HT-29 (cell line): ENCODE measurements at regions not wholly inside any gene's neighbourhood (a gene's known extent, or its start where the extent isn't known, plus 50 kb on each side); places are given as distances from the start of the nearest gene placed in this dataset.
"Not testable (repeated sequence)": the region's sequence is repeated elsewhere in the genome, so short reads cannot be mapped to it uniquely, and the experiment has no call there.

ENCODE experiments used
- DNase-seq: peaks from one replicate; pipeline ENCODE4 v3.0.0-alpha.2; 2015; ENCODE audit warnings: low spot score

DNA sequence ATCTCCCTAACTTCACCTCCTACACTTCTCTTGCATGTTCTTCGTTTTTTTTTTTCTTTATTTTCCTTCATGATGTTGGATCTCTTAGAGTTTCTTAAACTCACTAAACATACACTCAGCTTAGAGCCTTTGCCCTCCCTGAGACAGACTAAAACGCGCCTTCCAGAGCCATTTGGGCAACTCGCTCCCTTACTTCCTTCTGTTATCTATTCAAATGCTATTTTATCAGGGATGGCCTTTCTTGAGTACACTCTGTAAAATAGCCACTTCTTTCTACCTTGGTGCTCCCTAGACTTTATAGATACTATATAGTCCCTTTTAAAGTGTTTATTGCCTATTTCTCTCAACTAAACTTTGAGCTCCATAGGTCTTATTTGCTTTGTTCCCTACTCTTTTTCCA, 598.2 kb upstream of the NECTIN3 start:
- DNase-seq: no peak

DNA sequence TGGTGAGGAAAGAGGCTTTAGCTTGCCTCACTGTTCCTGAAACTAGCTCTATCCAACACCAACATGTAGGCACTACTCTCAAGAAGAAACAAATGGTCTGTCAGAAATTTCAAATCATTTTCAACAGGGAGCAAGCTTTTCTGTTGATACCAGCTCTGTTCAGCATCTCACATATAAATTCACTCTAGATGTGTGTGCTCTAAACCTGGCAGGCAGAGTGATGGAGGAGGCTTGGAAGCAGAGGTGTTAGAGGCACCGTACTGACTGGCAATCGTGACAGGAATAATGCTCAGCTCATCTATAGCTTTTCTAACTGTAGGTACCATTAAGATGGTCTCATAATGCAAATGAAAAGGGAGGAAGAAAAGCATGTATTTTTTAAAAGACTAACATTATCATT, 597.2 kb upstream of the NECTIN3 start:
- no peak for DNase-seq

DNA sequence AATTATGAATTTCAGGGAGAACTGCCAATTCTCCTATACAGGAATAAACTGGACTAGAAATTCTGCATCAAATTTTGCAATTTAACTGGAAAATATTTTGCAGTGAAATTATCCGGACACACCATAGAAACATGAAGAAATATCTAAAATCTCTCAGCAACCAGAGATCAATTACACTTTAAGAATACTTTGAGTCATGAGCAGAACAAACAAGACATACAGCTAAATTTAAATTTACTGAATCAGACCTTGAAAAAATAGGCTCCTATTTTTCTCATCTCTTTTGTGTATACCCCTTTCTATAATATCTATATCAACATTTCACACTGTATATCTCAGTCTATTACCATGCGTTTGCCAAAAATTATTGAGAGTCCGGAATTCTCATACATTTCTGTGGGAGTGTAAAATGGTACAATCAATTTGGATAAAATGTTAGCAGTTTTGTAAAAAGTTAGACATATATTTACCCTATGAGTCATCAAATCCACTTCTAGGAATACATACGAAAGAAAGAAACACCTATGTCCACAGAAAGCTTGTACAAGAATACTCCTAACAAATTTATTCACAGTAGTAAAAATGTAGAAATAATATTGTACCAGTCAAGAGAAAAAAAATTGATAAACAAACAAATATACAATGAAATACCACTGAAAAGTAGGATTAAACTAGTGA, 593.1 kb upstream of the NECTIN3 start:
- DNase-seq: no peak

DNA sequence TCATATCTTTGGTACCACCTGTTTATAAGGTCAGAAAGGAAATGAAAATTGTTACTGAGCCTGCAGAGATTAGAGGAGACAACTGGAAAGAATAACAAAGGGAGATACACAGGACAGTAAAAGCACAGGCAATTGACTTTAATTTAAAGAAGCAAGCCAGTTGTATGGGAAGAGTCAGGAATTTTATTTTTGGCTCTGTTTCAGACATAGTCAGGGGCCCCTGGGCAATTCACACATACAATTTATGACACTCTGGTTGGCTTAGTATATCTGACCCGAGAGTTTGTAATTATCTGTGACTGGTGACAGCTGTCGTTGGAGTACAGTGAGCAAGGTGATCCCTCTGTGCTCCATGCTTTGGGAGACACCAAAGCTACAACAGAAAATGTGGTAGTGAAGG, 591.9 kb upstream of the NECTIN3 start:
- DNase-seq: no peak

DNA sequence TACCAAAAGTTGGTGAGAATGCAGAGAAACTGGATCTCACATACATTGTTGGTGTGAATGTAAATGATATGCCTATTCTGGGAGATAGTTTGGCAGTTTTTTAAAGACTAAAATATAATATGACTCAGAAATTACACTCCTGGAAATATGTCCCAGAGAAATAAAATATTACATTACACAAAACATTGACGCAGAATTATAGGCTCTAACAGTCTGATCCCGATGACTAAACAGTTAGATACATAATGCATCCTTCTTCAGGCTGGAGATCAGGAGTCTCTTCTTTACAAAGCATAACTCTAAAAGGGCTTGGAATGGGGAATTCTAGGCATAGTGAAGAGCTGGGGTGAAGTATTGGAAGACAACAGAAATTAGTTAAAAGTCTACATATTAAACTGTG, 586.2 kb upstream of the NECTIN3 start:
- no peak for DNase-seq

DNA sequence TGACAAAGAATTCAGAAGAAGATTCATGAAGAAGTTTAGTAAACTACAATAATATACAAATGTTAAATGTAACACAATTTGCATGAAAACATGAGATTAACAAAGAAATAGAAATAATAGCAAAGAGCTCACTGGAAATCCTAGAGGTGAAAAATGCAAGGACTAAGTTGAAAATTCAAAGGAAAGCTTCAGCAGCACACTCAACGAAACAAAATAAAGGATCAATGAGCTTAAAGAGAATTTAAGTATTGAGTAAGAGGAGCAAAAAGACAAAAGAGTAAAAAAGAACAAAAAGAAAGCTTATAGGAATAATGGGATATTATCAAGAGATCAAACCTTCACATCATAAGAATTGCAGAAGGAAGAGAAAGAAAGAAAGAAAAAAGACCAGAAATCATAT, 583.8 kb upstream of the NECTIN3 start:
- DNase-seq: no peak

DNA sequence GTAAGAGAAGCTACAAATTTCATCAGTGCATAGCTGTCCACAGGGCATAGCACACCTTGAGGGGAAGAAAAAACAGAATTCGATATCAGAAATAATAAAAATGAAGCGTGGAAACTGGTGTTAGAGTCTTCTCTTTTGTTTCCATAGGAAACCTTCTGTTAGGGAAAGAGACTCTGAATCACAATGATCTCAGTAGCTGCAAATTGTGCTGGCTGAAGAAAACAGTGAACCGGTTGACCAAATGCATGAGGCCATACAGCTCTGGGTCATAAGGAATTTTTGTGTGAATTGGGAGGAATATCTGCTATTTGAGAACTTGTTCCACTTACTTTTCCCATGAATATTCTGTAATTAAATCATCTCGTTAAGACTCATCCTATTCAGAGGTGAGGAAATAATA, 580.2 kb upstream of the NECTIN3 start:
- DNase-seq: no peak

DNA sequence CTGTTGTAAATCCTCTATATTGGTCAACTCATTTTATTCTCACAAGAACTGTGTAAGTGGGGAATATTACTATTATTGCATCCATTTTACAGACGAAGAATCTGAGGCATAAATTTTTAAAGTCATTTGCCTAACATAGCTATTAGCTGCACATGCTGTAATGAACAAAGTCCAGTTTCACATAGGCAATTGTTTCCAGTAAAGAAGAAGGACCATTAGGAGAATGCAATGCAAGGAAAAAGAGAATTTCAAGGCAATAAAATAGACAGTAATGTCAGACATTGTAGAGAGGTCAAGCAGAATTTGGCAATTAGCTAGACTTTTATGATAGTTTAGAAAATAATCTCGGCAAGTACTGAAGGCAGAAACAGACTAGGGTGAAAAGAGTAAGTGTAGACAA, 578.7 kb upstream of the NECTIN3 start:
- no peak for DNase-seq

DNA sequence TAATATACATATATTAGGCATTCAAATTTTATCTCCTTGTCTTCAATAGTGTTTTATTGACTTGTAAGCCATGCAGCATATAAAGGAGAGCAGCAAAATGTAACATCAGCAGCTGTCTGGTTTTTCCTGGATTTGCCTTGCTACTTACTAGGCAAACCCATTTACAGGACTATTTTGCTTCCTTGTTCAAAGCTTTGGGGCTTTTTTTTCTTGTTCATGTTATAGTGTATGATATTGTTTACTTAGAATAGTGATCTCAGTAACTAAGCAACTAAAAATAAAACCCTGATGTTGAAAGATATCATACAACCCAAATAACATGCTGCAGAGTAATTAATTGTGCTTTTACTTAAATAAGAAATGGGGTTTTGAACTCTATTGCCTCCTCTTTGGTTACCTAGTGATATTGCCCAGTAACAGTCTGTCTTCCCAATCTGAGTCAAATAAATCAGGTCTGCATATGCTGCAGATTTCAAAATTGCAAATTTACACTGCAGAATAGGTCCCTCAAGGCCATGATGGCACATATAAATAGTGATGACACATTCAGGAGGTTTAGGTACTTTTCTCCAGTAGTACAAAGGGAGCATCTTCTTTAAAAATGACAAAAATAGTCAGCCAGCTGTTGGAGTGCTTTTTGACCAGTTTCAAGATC, 578.1 kb upstream of the NECTIN3 start:
- DNase-seq: no peak

DNA sequence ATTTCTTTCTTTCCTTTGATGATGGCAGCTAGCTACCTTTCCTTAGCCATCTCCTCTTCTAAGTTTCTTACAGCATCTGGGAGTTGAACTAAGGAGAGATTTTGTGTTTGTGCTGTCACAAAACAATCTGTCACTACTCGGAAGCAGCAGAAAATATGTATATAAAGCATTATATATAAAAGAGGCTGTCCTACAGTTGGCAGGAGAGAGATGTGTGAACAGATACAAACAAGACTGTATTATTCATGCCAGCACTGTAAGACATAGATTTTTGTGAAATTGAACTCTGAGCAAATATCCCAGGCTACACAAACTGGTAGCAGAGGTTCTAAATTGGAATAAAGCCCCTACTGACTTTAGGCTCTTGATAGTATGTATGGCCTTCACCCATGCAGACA, 577.5 kb upstream of the NECTIN3 start:
- DNase-seq: no peak

DNA sequence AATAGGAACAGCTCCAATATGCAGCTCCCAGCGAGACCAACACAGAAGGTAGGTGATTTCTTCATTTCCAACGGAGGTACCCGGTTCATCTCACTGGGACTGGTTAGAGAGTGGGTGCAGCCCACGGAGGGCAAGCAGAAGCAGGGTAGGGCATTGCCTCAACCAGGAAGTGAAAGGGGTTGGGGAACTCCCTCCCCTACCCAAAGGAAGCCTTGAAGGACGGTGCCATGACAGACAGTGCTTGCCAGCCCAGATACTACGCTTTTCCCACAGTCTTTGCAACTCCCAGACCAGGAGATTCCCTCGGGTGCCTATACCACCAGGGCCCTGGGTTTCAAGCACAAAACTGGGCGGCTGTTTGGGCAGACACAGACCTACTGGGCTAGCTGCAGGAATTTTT, 576.9 kb upstream of the NECTIN3 start:
- no peak for DNase-seq

DNA sequence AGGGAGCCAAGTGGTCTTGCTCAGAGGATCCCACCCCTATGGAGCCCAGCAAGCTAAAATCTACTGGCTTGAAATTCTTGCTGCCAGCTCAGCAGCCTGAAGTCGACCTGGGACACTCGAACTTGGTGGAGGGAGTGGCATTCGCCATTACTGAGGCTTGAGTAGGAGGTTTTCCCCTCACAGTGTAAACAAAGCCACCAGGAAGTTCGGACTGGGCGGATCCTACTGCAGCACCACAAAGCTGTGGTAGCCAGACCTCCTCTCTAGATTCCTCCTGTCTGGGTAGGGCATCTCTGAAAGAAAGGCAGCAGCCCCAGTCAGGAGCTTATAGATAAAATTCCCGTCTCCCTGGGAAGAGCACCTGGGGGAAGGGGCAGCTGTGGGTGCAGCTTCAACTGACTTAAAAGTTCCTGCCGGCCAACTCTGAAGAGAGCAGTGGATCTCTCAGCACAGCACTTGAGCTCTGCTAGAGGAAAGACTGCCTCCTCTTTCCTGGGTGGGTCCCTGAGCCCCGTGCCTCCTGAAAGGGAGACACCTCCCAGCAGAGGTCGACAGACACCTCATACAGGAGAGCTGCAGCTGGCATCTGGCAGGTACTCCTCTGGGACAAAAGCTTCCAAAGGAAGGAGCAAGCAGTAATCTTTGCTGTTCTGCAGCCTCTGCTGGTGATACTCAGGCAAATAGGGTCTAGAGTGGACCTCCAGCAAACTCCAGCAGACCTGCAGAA, 576.3 kb upstream of the NECTIN3 start:
- DNase-seq: peak; percentile 67

DNA sequence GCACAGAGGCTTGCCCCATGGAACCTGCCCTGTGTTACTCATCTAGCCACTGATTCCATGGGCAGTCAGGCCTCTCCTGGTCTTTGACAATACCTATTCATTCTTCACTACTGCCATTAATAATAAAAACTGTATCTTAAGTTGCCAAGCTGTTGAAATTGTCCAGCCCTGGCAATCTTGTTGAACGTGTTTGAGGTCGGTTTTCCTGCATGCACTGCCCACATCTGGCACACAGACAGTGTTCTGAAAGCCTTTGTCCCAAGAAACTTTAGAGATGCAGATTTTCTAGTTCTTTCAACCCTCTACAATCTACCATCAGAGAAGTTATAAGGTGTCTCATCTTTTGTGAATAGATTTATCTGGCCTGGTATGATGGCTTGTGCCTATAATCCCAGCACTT, 567.2 kb upstream of the NECTIN3 start:
- DNase-seq: no peak

DNA sequence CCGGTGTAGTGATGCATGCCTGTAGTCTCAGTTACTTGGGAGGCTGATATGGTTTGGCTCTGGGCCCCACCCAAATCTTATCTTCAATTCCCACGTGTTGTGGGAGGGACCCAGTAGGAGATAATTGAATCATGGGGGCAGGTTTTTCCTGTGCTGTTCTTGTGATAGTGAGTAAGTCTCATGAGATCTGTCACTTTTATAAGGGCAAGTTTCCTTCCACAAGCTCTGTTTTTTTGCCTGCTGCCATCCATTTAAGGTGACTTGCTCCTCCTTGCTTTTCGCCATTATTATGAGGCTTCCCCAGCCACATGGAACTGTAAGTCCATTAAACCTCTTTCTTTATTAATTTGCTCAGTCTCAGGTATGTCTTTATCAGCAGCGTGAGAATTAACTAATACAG, 566.7 kb upstream of the NECTIN3 start:
- no peak for DNase-seq

DNA sequence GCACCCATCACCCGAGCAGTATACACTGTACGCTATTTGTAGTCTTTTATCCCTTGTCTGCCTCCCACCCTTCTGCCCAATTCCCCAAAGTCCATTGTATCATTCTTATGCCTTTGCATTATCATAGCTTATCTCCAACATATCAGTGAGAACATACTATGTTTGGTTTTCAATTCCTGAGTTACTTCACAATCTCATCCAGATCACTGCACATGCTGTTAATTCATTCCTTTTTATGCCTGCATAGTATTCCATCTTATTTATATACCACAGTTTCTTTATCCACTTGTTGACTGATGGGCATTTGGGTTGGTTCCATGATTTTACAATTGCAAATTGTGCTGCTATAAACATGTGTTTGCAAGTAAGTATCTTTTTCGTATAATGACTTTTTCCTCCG, 564.7 kb upstream of the NECTIN3 start:
- DNase-seq: no peak

DNA sequence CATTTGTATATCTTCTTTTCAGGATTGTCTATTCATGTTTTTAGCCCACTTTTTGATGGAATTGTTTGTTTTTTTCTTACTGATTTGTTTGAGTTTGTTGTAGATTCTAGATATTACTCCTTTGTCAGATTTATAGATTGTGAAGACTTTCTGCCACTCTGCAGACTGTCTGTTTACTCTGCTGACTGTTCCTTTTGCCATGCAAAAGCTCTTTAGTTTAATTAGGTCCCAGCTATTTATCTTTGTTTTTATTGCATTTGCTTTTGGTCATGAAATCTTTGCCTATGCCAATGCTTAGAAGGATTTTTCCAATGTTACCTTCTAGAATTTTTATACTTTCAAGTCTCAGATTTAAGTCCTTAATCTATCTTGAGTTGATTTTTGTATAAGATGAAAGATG, 564.0 kb upstream of the NECTIN3 start:
- not testable (repeated sequence) for DNase-seq

DNA sequence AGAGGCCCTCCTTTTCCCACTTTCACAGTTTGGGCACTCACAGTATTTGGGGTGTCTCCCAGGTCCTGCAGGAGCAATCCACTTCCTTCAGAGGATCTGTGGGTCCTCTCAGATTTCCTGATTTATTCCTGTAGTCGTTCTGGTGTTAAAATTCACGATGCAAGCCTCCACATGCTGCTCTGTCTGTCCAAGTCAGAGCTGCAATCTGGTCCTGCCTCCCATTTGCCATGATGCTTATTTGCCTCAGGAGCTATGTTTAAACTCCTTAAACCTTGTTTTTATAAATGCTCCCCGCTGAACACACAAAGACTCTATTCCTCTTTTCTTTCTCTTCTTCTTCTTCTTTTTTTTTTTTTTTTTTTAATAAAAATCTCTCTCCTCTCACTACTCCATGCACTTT, 558.7 kb upstream of the NECTIN3 start:
- no peak for DNase-seq

DNA sequence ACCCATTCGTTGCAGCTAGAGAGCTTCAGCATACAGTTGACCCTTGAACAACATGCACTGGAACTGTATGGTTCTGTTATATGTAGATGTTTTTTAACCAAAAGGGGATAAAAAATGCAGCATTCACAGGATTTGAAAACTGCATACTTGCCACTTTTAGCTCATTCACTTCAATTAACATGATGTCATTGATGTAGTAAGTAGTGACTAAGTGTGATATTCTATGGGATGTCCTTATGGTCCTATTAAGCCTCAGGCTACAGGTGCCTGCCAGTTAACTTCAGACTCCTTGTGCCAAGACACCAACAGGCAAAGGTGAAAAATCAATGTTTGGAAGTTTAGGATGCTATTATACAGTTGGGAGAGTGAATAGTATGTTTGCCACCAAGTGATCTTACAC, 553.6 kb upstream of the NECTIN3 start:
- DNase-seq: no peak

DNA sequence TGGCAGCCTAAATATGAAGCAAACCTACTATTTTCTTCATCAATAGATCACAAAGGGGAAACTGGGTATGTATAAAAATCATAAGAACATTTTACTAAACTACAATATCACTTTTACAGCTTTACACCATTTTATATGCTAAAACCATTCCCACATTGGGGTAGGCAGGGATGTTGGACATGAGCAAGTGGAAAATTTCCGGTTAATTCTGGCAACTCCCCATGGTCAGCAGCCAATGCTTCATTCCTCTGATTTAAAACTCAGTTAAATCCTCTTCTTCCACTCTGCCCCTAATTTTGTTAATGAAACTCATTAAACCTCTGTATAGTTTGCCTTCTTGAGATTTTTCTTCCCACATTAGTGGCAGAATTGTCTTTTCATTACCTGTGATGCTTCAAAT, 552.5 kb upstream of the NECTIN3 start:
- no peak for DNase-seq

DNA sequence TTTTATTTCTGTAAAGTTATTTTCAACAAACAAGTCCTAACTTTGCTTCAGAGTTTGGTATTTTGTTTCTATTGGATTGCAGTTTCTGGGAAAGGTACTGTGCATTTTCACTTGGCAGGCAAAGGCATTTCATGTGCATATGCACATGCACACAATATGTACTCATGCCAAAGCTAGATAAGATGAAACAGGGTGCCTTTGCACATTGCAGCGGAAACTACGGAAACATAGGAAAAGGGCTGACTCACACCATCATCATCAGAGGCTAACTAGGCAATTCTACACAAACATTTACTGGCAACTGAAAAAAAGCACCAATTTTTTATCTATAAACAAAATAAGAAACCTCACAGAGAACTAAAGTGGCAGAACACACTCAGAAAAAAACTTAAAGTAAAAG, 550.6 kb upstream of the NECTIN3 start:
- DNase-seq: no peak

DNA sequence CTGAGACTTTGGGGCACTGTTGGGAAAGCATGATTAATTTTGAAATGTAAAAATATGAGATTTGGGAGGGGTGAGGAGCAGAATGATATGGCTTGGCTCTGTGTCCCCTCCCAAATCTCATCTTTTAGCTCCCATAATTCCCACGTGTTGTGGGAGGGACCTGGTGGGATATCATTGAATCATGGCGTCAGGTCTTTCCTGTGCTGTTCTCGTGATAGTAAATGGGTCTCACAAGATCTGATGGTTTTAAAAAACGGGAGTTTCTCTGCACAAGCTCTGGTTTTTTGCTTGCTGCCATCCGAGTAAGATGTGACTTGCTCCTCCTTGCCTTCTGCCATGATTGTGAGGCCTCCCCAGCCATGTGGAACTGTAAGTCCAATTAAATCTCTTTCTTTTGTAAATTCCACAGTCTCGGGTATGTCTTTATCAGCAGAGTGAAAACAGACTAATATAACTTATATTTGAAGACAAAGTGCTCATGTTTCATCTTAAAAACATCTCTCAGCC, 546.0 kb upstream of the NECTIN3 start:
- not testable (repeated sequence) for DNase-seq

DNA sequence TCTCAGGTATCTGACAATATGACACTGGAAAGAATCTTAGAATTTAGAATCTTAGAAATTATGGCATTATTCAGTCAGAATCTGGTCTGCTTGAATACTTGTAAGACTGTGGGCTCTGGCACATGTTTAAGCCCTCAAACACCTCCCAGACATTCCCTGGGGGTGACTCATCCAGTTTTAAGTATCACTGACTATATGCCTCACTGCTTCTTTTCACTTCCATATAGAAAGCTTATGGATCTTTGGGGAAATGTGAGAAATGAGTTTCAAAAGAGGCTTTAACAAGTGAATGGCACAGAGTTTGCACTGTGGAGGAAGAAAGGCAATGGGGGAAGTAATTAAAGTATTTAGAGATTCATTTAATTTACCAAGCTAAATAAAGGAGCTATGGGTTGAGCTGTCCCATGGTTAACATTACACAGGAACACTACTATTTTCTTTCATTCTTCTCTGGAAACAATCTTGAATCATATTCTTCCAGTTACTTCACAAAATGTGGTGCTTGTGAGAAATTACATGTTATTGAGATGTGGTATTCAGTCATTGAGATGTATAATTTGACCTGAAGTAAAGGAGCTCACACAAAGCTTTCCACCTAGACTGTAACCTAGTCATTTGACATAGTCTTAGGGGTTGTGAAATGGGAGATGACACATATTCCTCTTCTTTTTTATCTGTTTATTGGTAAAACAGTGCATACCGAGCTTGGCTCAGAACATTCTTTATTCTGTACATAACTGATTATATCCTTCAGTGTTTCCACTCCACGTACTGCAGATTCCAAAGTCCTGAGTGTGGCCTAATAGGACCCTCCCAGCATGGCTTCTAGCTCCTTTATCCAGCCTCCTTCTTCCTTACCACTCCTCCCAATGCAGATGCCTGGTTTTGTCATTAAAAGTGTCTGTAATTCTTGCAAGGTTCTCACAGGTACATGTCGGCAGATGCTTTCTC, 544.6 kb upstream of the NECTIN3 start:
- peak; percentile 55 for DNase-seq
